Upper lobe of left lung (tissue), 6 donors: ENCODE measurements at regions not wholly inside any gene's neighbourhood (a gene's known extent, or its start where the extent isn't known, plus 50 kb on each side); places are given as distances from the start of the nearest gene placed in this dataset.

Experiments
- ATAC-seq, 2 donors: fragments of 200-7000 bp; cut with Tn5 transposase; one replicate each; pipeline ENCODE4 v1.9.1; 2022; ENCODE audit warnings: mild to moderate bottlenecking in 2 of 2, moderate library complexity in 2 of 2; ENCODE audit not compliant: low FRiP score in 2 of 2
- DNase-seq, 2 donors: peaks; one replicate each; pipeline ENCODE4 v3.0.0-alpha.2; 2019 to 2020
- H3K27ac ChIP-seq, 4 donors: fragments of 200-600 bp; sonication (generic); one replicate each; pipeline ENCODE4 v1.5.1; 2016 to 2019
- H3K27me3 ChIP-seq, 4 donors: fragments of 200-600 bp; sonication (generic); one replicate each; pipeline ENCODE4 v1.5.1; 2017 to 2019
- H3K36me3 ChIP-seq, 4 donors: fragments of 200-600 bp; sonication (generic); one replicate each; pipeline ENCODE4 v1.5.1; 2016 to 2019
- H3K4me1 ChIP-seq, 4 donors: fragments of 200-600 bp; sonication (generic); one replicate each; pipeline ENCODE4 v1.5.1; 2018 to 2019
- H3K4me3 ChIP-seq, 4 donors: fragments of 200-600 bp; sonication (generic); one replicate each; pipeline ENCODE4 v1.5.1; 2017 to 2019; ENCODE audit warnings: mild to moderate bottlenecking in 2 of 4, moderate library complexity in 1 of 4
- H3K9me3 ChIP-seq, 4 donors: fragments of 200-600 bp; sonication (generic); one replicate each; pipeline ENCODE4 v1.5.1; 2018 to 2019
- CTCF ChIP-seq, 6 experiments: fragments of 450-650 bp in 4 of 6; fragments of 200-600 bp in 2 of 6; sonication (generic) in 2 of 6; IDR thresholded peaks; one replicate each; pipeline ENCODE4 v1.5.1; 2016 to 2019; ENCODE audit warnings: antibody characterized with exemption in 6 of 6
- EP300 ChIP-seq, 4 donors: sonication (generic); formaldehyde crosslinking; IDR thresholded peaks; one replicate each; pipeline ENCODE4 v1.5.1; 2017; ENCODE audit warnings: antibody characterized with exemption in 4 of 4, control low read depth in 2 of 4
- POLR2A ChIP-seq, 4 donors: fragments of 450-650 bp; IDR thresholded peaks; one replicate each; pipeline ENCODE4 v1.5.1; 2016 to 2017; ENCODE audit warnings: antibody characterized with exemption in 4 of 4, mild to moderate bottlenecking in 2 of 4
- POLR2AphosphoS5 ChIP-seq, 2 donors: sonication (generic); formaldehyde crosslinking; IDR thresholded peaks; one replicate each; pipeline ENCODE4 v1.5.1; 2017; ENCODE audit warnings: antibody characterized with exemption in 2 of 2
- WGBS, 2 donors: methylation state at CpG; one replicate each; pipeline ENCODE4 v1.1.5; 2017 to 2018; 5-methylcytosine and 5-hydroxymethylcytosine counted together
- donor health status: DM: no; HTN: no; CAD: no; lungs with moderate emphysema.
- donor health status: DM: no; HTN: yes; CAD: no; lungs with severe emphysema.

- DNase-seq, result no peak
- Histone ChIP-seq H3K27me3 (no peaks in the 10 kb centered on the region), H3K9me3 (no peaks in the 10 kb centered on the region), H3K4me3 (no peak overlapping the region), H3K36me3 (no peaks in the 10 kb centered on the region), H3K4me1 (no peaks in the 10 kb centered on the region), H3K27ac (no peak overlapping the region)
- WGBS, 2 donors, result 90 to 94% methylated on average over 6 of the region's 6 CpGs
- ATAC-seq, result no peak
- TF ChIP-seq CTCF (IDR thresholded peaks at IDR 0.05), result no peak
- no peak for TF ChIP-seq EP300 (IDR thresholded peaks at IDR 0.05)
- TF ChIP-seq POLR2AphosphoS5 (IDR thresholded peaks at IDR 0.05), result no peak
- no peak for TF ChIP-seq POLR2A (IDR thresholded peaks at IDR 0.05)
These were observed 216.2 kb upstream of the HABP2 start for GRCh38 chr10:113336549-113337130.

GRCh38 chr10:113337142-113337541 is 215.7 kb upstream of the HABP2 start:
- WGBS, 2 donors, result 87 to 100% methylated on average over 1 of the region's 1 CpG
- no peak for TF ChIP-seq POLR2A (IDR thresholded peaks at IDR 0.05)
- no peak for TF ChIP-seq EP300 (IDR thresholded peaks at IDR 0.05)
- Histone ChIP-seq H3K36me3 (no peaks in the 10 kb centered on the region), H3K27me3 (no peaks in the 10 kb centered on the region), H3K27ac (no peak overlapping the region), H3K9me3 (no peaks in the 10 kb centered on the region), H3K4me1 (no peaks in the 10 kb centered on the region), H3K4me3 (no peak overlapping the region)
- DNase-seq (no peak), ATAC-seq (no peak)

- Histone ChIP-seq H3K9me3 (no peaks in the 10 kb centered on the region), H3K27me3 (no peaks in the 10 kb centered on the region), H3K4me1 (no peaks in the 10 kb centered on the region), H3K27ac (no peak overlapping the region), H3K4me3 (no peak overlapping the region), H3K36me3 (no peaks in the 10 kb centered on the region)
- TF ChIP-seq POLR2AphosphoS5 (IDR thresholded peaks at IDR 0.05) (no peak), POLR2A (IDR thresholded peaks at IDR 0.05) (no peak), CTCF (IDR thresholded peaks at IDR 0.05) (no peak), EP300 (IDR thresholded peaks at IDR 0.05) (no peak)
- WGBS, 2 donors, result 94 to 98% methylated on average over 4 to 5 of the region's 5 CpGs
- no peak for DNase-seq
- no peak for ATAC-seq
These were observed 213.7 kb upstream of the HABP2 start for GRCh38 chr10:113339121-113339520.

GRCh38 chr10:113340282-113340681 is 212.6 kb upstream of the HABP2 start:
- Histone ChIP-seq H3K4me3 (no peak overlapping the region), H3K27me3 (no peaks in the 10 kb centered on the region), H3K9me3 (no peaks in the 10 kb centered on the region), H3K36me3 (no peaks in the 10 kb centered on the region), H3K4me1 (no peaks in the 10 kb centered on the region), H3K27ac (no peak overlapping the region)
- DNase-seq, result no peak
- TF ChIP-seq POLR2AphosphoS5 (IDR thresholded peaks at IDR 0.05) (no peak), POLR2A (IDR thresholded peaks at IDR 0.05) (no peak), EP300 (IDR thresholded peaks at IDR 0.05) (no peak), CTCF (IDR thresholded peaks at IDR 0.05) (no peak)
- no peak for ATAC-seq
- 77 to 78% methylated on average over 5 of the region's 5 CpGs for WGBS, 2 donors

GRCh38 chr10:113341138-113341537 is 211.7 kb upstream of the HABP2 start:
- H3K36me3 ChIP-seq, result no peaks in the 10 kb centered on the region
- 93 to 99% methylated on average over 2 of the region's 2 CpGs for WGBS, 2 donors
- no peaks in the 10 kb centered on the region for H3K27me3 ChIP-seq
- no peak for DNase-seq
- no peak overlapping the region for H3K4me3 ChIP-seq
- H3K9me3 ChIP-seq, result no peaks in the 10 kb centered on the region
- no peak for ATAC-seq
- H3K27ac ChIP-seq, result no peak overlapping the region
- H3K4me1 ChIP-seq, result no peaks in the 10 kb centered on the region
- TF ChIP-seq POLR2A (IDR thresholded peaks at IDR 0.05) (no peak), CTCF (IDR thresholded peaks at IDR 0.05) (no peak), POLR2AphosphoS5 (IDR thresholded peaks at IDR 0.05) (no peak), EP300 (IDR thresholded peaks at IDR 0.05) (no peak)
